IPS-18c (cell line): ENCODE measurements at regions not wholly inside any gene's neighbourhood (a gene's known extent, or its start where the extent isn't known, plus 50 kb on each side); places are given as distances from the start of the nearest gene placed in this dataset.
A peak's percentile ranks its signal among the peaks of the same experiment; 100 is the strongest.

ENCODE experiments used
- H3K4me3 ChIP-seq: 2 replicates; pipeline ENCODE4 v1.7.0; 2013; ENCODE audit warnings: low read depth, mild to moderate bottlenecking, low read length, moderate library complexity; ENCODE audit not compliant: insufficient read depth
- H3K9me3 ChIP-seq: one replicate; pipeline ENCODE4 v1.6.1; 2013; ENCODE audit warnings: mild to moderate bottlenecking, low read length, moderate library complexity; ENCODE audit not compliant: control insufficient read depth, insufficient read depth

GRCh38 chr10:31606841-31607240, 287.8 kb downstream of the ZEB1 start:
- Histone ChIP-seq H3K4me3 (no peak overlapping the region), H3K9me3 (no peaks in the 10 kb centered on the region)

- H3K9me3 ChIP-seq = no peaks in the 10 kb centered on the region
- no peak overlapping the region for H3K4me3 ChIP-seq
These were observed 287.0 kb downstream of the ZEB1 start for GRCh38 chr10:31605861-31606525.

DNA sequence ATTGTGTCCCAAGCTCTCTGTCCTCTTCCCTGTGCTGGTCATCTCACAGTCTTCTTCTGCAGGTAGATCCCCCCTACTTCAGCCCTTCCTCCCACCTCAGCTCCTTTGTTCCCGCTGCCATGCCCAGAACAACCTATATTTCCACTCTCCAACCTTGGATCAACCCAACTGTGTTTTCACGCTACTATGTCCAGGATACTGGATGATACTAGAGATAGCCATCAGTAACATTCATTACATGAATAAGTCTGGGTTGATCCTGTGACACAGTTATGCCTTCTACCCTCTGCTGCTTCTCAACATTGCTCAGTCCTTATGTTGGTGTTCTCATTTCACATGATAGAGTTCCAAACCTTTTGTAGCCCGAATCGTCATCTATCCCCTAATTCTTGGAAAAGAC, 286.4 kb downstream of the ZEB1 start:
- Histone ChIP-seq H3K4me3 (no peak overlapping the region), H3K9me3 (no peaks in the 10 kb centered on the region)

DNA sequence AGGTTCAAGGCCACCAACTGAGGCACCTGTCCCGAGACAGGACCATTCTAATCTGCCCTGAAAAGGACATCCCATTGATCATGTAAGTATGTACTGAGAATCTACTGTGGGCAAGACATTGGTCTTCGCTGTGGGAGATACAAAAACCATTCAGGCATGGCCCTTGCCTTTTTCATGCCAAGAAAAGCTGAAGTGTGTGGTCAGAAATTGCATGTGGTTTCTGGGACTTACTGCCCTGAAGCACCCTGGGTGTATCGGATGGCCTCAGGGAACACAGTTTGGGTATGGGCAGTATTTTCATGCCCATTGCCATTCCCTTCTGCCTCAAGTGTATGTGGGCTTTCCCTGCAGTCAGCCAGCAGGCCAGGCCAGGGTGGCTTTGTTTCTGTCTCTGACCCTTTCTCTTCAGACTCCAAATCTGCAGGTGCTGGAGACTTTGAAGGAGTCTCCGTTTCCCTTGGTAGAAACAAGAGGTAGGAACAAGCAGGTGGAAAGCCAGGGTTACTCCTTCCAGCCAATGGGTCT, 285.7 kb downstream of the ZEB1 start:
- H3K9me3 ChIP-seq = no peaks in the 10 kb centered on the region
- H3K4me3 ChIP-seq = no peak overlapping the region

GRCh38 chr10:31604096-31604495, 285.1 kb downstream of the ZEB1 start:
- Histone ChIP-seq H3K4me3 (peak overlapping the region; percentile 9; the same call in 1 of the 2 replicates), H3K9me3 (no peaks in the 10 kb centered on the region)

- H3K9me3 ChIP-seq = peaks cover 2% of the 10 kb centered on the region
- peak overlapping the region; percentile 79 for H3K4me3 ChIP-seq
These were observed 284.4 kb downstream of the ZEB1 start for GRCh38 chr10:31603235-31604087.

GRCh38 chr10:31602541-31603234, 283.7 kb downstream of the ZEB1 start:
- H3K4me3 ChIP-seq = peak overlapping the region; percentile 79

GRCh38 chr10:31601136-31601535, 282.1 kb downstream of the ZEB1 start:
- Histone ChIP-seq H3K9me3 (peaks cover 2% of the 10 kb centered on the region), H3K4me3 (no peak overlapping the region)

More at GRCh38 chr10:31602541-31603234, 283.7 kb downstream of the ZEB1 start:
- H3K9me3 ChIP-seq = peaks cover 2% of the 10 kb centered on the region

DNA sequence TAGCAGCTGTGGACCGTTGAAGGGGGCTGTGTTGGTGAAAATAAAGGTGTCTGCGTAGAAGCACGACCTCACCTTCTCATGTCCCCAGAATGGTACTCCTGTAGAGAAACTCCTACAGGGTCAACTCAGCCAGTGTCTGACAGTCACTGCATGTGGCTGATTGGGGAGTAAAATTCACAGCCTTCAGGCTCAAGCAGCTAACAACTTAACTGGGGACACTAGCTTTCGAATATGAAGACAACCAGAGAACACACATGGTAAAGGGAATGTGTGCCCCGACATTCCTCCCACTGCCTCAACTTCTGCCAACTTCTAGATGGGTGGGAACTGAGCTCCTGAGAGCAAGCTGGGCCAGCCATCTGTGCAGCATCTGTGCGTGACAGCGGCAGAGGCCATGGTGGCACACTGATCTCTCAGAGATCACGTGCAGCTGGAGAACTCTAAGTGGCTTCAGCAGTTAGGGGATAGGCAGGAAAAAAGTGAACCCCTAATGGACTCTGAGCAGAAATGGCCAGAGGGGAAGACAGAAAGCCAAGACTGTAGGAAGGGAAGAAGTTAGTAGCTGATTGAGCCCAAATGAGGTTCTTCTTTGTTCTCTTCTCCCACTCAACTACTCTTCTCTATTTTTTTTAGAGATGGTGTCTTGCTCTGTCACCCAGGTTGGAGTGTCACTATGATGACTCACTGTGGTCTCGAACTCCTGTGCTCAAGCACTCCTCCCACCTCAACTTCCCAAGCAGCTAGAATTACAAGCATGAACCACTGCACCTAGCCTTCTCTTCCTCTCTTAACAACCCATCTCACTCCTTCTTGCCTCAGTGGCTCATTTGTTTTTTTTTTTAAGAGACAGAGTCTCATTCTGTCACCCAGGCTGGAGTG, 280.8 kb downstream of the ZEB1 start:
- Histone ChIP-seq H3K9me3 (peaks cover 2% of the 10 kb centered on the region), H3K4me3 (no peak overlapping the region)

GRCh38 chr10:31596765-31597164, 277.7 kb downstream of the ZEB1 start:
- Histone ChIP-seq H3K9me3 (peaks cover 2% of the 10 kb centered on the region), H3K4me3 (no peak overlapping the region)

- H3K4me3 ChIP-seq = no peak overlapping the region
These were observed 277.0 kb downstream of the ZEB1 start for GRCh38 chr10:31595992-31596391.

GRCh38 chr10:31594347-31594873, 275.4 kb downstream of the ZEB1 start:
- peaks cover 2% of the 10 kb centered on the region for H3K9me3 ChIP-seq

More at GRCh38 chr10:31595992-31596391, 277.0 kb downstream of the ZEB1 start:
- H3K9me3 ChIP-seq = peaks cover 2% of the 10 kb centered on the region

GRCh38 chr10:31593124-31593523, 274.1 kb downstream of the ZEB1 start:
- no peaks in the 10 kb centered on the region for H3K9me3 ChIP-seq
- H3K4me3 ChIP-seq = no peak overlapping the region

More at GRCh38 chr10:31594347-31594873, 275.4 kb downstream of the ZEB1 start:
- no peak overlapping the region for H3K4me3 ChIP-seq

GRCh38 chr10:31591569-31591968, 272.6 kb downstream of the ZEB1 start:
- Histone ChIP-seq H3K4me3 (no peak overlapping the region), H3K9me3 (no peaks in the 10 kb centered on the region)

DNA sequence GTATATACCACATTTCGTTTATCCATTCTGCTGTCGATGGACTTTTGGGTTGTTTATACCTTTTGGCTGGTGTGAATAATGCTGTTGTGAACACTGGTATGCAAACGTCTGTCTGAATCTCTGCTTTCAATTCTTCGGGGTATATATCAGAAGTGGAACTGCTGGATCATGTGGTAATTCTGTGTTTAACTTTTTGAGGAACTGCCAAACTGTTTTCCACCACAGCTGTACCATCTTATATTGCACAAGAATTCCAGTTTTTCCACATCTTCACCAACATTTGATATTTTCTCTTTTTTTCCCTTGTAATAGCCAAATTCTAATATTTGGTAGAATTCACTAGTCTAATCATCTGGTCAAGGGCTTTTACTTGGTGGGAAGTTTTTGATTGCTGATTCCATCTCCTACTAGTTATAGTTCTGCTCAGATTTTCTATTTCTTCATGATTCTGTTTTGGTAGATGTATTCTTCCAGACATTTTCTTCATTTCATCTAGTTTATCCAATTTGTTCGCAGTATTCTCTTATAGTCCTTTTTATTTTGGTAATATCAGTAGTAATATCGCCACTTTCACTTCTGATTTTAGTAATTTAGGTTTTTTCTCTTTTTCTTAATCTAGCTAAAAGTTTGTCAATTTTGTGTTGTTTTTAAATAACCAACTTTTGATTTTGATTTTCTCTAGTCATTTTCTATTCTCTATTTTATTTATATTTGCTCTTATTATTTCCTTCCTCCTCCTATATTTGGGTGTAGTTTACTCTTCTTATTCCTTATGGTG, 271.2 kb downstream of the ZEB1 start:
- no peak overlapping the region for H3K4me3 ChIP-seq
- no peaks in the 10 kb centered on the region for H3K9me3 ChIP-seq

DNA sequence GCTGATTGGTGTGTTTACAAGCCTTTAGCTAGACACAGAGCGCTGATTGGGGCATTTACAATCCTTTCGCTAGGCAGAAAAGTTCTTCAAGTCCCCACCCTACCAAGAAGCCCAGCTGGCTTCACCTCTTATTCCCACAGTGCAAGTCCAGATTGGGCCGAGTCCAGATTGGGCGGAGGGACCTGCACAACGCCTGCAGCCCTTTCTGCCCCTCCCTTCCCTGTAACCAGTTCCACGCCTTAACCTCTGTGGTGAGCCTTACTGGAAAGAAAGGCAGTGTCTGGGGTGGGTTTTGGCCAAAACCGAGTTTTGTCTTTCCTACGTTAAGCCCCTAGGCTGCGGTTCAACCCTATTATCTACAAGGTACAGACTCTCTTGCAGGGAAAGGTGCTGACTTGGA, 268.7 kb downstream of the ZEB1 start:
- no peaks in the 10 kb centered on the region for H3K9me3 ChIP-seq
- H3K4me3 ChIP-seq = no peak overlapping the region
